T-helper 17 cell (primary cell): ENCODE measurements at regions not wholly inside any gene's neighbourhood (a gene's known extent, or its start where the extent isn't known, plus 50 kb on each side); places are given as distances from the start of the nearest gene placed in this dataset.

Source experiments
- ATAC-seq: fragments of 150-1000 bp; cut with Tn5 transposase; 2 replicates; pipeline ENCODE4 v1.10.0; 2021; ENCODE audit warnings: mild to moderate bottlenecking, moderate library complexity
- DNase-seq, 3 donors: peaks; one replicate each; pipeline versions ENCODE4 v3.0.0 to v3.0.0-alpha.2; 2020 to 2021
- H3K9me3 ChIP-seq: one replicate; pipeline ENCODE4 v1.7.0; 2013; ENCODE audit warnings: low read length, mild to moderate bottlenecking; ENCODE audit not compliant: control insufficient read depth, poor library complexity, severe bottlenecking
- H3K27ac Mint-ChIP-seq: one replicate; pipeline ENCODE4 v1.8.0; 2022; ENCODE audit warnings: mild to moderate bottlenecking, moderate library complexity, mixed read lengths
- H3K27me3 Mint-ChIP-seq: one replicate; pipeline ENCODE4 v1.8.0; 2022; ENCODE audit warnings: mixed read lengths
- H3K36me3 Mint-ChIP-seq: one replicate; pipeline ENCODE4 v1.8.0; 2022; ENCODE audit warnings: low read depth, mixed read lengths
- H3K4me1 Mint-ChIP-seq: one replicate; pipeline ENCODE4 v1.8.0; 2022; ENCODE audit warnings: mild to moderate bottlenecking, mixed read lengths
- H3K4me3 Mint-ChIP-seq: one replicate; pipeline ENCODE4 v1.8.0; 2022; ENCODE audit warnings: mild to moderate bottlenecking, moderate library complexity, mixed read lengths

DNA sequence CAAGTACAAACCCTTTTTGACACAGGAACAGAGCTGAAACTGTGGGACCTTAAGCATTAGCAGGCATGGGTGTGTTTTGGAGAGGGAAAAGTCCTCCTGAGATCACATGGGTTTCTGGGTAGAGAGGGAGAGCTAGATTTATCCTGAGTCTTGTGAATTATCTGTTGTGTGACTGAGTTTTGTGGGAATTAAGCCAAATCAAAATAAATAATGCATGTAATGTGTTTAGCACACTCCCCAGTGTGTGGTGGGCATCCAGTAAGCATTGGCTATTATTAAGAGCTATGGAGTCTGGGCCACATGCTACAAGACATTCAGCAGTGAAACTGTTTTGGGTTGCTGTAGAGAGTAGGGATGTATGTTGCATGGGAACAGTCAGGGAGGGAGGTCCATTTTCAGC lies 75.3 kb upstream of the JAG1 start:
- DNase-seq (no peak), ATAC-seq (no peak)
- peaks cover 3% of the 10 kb centered on the region for H3K9me3 ChIP-seq
- Mint-ChIP-seq H3K4me3 (no peak overlapping the region), H3K27ac (no peak overlapping the region), H3K36me3 (no peaks in the 10 kb centered on the region), H3K4me1 (no peaks in the 10 kb centered on the region), H3K27me3 (peaks cover 11% of the 10 kb centered on the region)

DNA sequence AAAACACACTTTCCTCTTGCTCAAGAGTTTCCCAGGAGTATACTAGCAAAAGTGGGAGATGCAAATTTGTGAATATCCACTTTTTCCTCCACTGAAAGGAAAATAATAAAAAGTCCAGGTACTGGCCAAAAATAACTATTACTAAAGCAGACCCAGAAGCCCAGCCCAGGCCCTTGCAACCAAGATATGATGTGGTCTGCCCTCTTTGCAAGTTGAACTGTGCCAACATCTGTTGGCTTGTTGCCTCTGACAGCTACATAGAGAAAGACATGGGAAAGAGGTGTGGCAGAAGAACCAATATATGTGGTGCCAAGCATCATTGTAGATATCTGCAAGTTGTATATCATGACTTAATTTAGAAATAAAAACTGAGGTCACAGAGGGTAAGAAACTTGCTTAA lies 78.4 kb upstream of the JAG1 start:
- Mint-ChIP-seq H3K4me1 (no peaks in the 10 kb centered on the region), H3K27ac (no peak overlapping the region), H3K4me3 (no peak overlapping the region), H3K36me3 (no peaks in the 10 kb centered on the region), H3K27me3 (peaks cover 14% of the 10 kb centered on the region)
- no peak for ATAC-seq
- peaks cover 3% of the 10 kb centered on the region for H3K9me3 ChIP-seq
- no peak for DNase-seq

DNA sequence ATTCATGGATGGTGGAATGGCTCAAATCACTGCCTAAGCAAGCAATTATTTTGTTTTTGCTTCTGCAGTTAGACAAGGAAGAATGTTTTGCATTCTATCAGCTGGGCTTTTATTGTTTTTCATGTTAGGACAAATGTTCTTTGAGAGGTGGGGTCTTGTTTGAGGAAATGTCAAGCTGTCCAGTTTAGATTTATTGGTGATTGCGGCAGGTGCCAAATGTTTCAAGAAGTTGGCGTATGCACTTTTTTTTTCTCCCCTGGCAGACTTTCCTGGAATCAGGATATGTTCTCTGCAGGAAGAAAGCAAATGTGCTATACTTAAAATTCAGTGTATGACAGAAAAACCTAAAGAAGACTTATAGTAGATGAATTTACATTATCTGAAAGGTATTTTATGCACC lies 81.0 kb upstream of the JAG1 start:
- H3K4me1 Mint-ChIP-seq, result no peaks in the 10 kb centered on the region
- ATAC-seq (no peak), DNase-seq (no peak)
- no peak overlapping the region for H3K4me3 Mint-ChIP-seq
- no peaks in the 10 kb centered on the region for H3K9me3 ChIP-seq
- H3K27ac Mint-ChIP-seq, result no peak overlapping the region
- peaks cover 8% of the 10 kb centered on the region for H3K27me3 Mint-ChIP-seq
- H3K36me3 Mint-ChIP-seq, result peaks cover 2% of the 10 kb centered on the region

DNA sequence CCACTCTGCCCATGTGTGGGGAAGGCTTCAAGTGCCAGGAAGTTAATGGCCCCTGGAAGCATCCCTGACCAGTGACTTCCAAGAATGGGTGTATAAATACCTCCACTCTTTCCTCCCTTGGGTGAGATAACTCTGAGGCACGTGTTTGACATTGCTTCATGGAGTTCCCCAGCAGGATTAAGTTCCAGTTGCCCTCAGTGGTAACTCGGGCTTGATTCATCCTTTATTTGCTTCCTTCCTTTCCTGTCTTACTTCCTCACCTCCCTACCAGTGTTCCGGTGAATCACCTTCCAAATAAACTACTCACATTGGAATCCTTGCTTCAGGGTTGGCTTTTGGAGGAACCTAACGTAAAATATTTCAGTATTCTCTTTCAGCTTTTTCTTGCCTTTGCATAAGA lies 84.6 kb upstream of the JAG1 start:
- no peak overlapping the region for H3K4me3 Mint-ChIP-seq
- peaks cover 14% of the 10 kb centered on the region for H3K27me3 Mint-ChIP-seq
- H3K27ac Mint-ChIP-seq, result no peak overlapping the region
- H3K4me1 Mint-ChIP-seq, result no peaks in the 10 kb centered on the region
- no peak for DNase-seq
- peaks cover 3% of the 10 kb centered on the region for H3K9me3 ChIP-seq
- no peak for ATAC-seq
- peaks cover 2% of the 10 kb centered on the region for H3K36me3 Mint-ChIP-seq

DNA sequence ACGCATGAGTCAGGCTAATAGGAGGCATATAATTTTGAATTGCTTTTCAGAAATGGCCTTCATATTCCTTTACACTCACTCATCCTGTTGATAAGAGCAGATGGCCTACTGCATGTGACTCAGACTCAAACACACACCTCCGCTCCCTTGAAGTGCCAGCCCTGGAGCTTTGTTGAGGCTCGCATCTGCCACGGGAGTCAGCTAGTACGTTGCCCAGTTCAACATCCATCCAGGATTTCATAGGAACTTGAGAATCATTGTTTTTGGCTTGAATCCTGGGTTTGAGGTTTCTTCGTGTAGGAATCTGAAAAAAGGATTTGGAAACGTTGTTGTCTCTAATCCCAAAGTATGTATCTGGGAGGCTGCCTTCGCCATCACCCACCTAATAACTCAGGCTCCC lies 87.4 kb upstream of the JAG1 start:
- no peaks in the 10 kb centered on the region for H3K4me1 Mint-ChIP-seq
- ATAC-seq, result no peak
- DNase-seq, result no peak
- H3K9me3 ChIP-seq, result peaks cover 3% of the 10 kb centered on the region
- peaks cover 2% of the 10 kb centered on the region for H3K36me3 Mint-ChIP-seq
- H3K27me3 Mint-ChIP-seq, result peaks cover 17% of the 10 kb centered on the region
- no peak overlapping the region for H3K27ac Mint-ChIP-seq
- no peak overlapping the region for H3K4me3 Mint-ChIP-seq

DNA sequence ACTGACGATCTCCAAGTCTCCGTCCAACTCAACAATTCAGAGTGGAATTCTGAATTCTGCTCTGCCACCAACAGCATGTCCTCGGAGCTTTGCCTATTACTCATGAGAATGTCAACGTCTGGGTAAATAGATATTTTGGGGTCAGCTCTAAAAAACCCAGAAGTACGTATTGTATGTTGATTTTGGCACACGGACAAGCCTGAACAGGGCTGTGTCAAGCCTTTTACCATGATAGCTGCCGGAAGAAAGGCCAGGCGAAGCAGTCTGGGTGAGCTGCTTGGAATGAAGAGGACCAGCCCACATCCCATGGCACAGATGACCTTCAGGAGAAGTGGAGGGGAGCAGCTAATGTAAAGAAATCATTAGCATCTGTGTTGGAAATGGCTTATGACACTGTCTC lies 88.0 kb upstream of the JAG1 start:
- DNase-seq, result no peak
- H3K27me3 Mint-ChIP-seq, result peaks cover 12% of the 10 kb centered on the region
- H3K9me3 ChIP-seq, result peaks cover 3% of the 10 kb centered on the region
- peaks cover 2% of the 10 kb centered on the region for H3K4me1 Mint-ChIP-seq
- no peak overlapping the region for H3K27ac Mint-ChIP-seq
- no peak for ATAC-seq
- H3K36me3 Mint-ChIP-seq, result peaks cover 2% of the 10 kb centered on the region
- no peak overlapping the region for H3K4me3 Mint-ChIP-seq

DNA sequence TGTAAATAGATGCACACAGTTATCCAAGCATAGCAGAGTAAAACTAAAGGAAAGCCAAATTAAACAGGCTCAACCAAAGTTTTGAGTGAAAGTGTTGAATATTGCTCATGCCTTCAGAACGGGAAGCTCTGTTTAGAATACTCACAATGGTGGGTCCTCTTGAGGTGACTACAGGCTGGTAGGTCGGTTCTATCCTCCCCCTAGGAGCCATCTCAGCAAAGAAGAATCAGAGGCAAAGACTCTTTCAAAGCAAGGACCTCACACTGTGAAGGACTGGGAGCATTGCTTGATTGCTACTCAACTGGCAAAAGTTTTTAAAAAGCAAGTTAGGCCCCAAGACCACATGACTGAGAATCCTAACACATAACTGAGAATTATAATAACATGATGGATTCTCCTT lies 88.4 kb upstream of the JAG1 start:
- no peak overlapping the region for H3K27ac Mint-ChIP-seq
- DNase-seq (no peak), ATAC-seq (no peak)
- no peak overlapping the region for H3K4me3 Mint-ChIP-seq
- H3K36me3 Mint-ChIP-seq, result peaks cover 2% of the 10 kb centered on the region
- H3K9me3 ChIP-seq, result peaks cover 3% of the 10 kb centered on the region
- peaks cover 12% of the 10 kb centered on the region for H3K27me3 Mint-ChIP-seq
- H3K4me1 Mint-ChIP-seq, result peaks cover 2% of the 10 kb centered on the region

DNA sequence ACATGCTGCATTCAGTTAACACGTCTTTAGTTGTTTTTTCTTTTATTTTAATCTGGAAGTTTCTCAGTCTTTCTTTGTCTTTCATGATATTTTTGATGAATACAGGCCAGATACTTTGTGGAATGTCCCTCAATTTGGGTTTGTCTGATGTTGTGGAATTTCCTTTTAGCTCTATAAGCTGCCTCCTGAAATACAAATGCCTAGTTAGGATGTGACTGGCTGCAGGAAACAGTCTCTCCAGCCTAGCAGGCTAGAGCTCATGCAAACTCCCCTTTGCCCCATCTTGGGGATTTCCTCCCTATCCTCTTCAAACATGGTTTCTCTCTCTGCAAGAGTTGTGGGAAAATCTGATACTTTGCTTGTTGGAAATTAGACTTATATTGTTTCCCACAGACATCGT lies 89.3 kb upstream of the JAG1 start:
- Mint-ChIP-seq H3K4me3 (no peak overlapping the region), H3K36me3 (peaks cover 2% of the 10 kb centered on the region), H3K4me1 (peaks cover 2% of the 10 kb centered on the region), H3K27me3 (peaks cover 12% of the 10 kb centered on the region), H3K27ac (no peak overlapping the region)
- DNase-seq (no peak), ATAC-seq (no peak)
- H3K9me3 ChIP-seq, result peaks cover 3% of the 10 kb centered on the region

DNA sequence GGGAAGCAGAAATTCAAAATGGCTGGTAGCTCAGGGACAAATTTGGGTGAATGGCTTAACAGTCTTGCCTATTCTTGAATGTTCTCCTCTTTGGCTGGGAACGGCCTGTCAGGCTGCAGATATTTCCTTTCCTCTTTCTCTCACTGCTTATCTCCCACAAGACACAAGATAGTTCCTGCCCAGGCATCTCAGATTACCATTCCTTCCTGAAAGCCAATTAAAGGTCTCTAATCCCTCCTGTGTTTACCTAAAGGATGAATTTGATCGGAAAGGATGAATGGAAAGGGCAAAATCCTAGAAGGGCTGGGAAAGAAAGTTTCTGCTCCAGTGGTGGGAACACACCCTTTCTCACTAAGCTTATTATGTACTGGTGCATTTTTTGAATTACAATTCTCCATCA lies 95.9 kb upstream of the JAG1 start:
- H3K36me3 Mint-ChIP-seq, result no peaks in the 10 kb centered on the region
- H3K4me1 Mint-ChIP-seq, result peaks cover 2% of the 10 kb centered on the region
- H3K4me3 Mint-ChIP-seq, result no peak overlapping the region
- no peak overlapping the region for H3K27ac Mint-ChIP-seq
- ATAC-seq (no peak), DNase-seq (no peak)
- peaks cover 7% of the 10 kb centered on the region for H3K27me3 Mint-ChIP-seq
- no peaks in the 10 kb centered on the region for H3K9me3 ChIP-seq

DNA sequence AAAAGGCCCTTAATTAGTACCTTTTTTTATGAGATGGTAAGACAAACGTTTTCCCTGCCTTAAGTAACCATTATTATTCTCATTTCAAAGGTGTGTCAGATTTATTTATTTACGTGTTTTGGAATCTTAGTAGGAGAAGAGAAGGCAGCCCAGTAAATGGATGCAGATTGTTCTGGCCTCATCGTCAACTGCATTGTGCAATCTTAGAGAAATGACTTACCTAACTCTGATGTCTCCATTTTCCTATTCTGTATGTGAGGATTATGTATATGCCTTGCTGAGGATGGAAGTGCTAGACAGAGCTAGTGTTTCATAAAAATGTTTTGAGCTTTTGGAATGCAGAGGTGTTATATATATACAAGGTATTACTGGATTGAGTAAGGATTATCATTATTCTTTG lies 97.0 kb upstream of the JAG1 start:
- H3K9me3 ChIP-seq, result no peaks in the 10 kb centered on the region
- Mint-ChIP-seq H3K27ac (no peak overlapping the region), H3K27me3 (peaks cover 7% of the 10 kb centered on the region), H3K4me3 (no peak overlapping the region), H3K4me1 (peaks cover 2% of the 10 kb centered on the region), H3K36me3 (no peaks in the 10 kb centered on the region)
- ATAC-seq (no peak), DNase-seq (no peak)

DNA sequence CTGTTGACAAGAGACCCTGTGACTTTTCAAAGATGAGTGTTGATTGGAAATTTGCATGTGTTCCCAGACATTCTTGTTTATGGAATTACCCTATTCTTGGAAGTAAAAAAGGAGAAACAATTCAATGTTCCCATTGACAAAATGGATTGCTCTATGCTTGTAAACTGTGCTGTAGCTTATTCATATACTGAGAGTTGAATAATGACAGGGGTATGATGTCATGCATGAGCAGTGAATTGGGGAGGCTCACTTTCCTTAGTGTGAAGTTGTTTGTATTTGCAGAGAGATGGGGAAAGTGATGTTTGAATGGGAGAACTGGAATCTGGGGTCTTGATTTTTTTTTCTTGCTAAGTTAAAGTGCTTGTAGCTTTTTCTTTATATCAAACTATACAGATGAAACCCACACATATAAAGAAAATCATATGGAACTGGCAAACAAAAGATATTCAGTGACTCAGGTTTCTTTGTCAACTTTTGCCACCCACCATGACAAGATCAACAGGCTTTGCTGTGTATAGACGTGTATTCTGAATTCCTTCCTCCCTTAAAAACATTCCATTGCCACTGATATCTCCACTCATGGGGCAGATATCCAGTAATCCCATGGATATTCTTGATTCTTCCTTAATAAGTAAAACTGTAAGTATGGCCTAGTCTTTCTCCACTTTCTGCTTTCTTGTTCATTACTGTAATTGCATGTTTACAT lies 97.8 kb upstream of the JAG1 start:
- Mint-ChIP-seq H3K27me3 (peaks cover 7% of the 10 kb centered on the region), H3K4me3 (no peak overlapping the region), H3K36me3 (no peaks in the 10 kb centered on the region), H3K27ac (no peak overlapping the region), H3K4me1 (peaks cover 4% of the 10 kb centered on the region)
- no peak for ATAC-seq
- no peaks in the 10 kb centered on the region for H3K9me3 ChIP-seq
- no peak for DNase-seq

DNA sequence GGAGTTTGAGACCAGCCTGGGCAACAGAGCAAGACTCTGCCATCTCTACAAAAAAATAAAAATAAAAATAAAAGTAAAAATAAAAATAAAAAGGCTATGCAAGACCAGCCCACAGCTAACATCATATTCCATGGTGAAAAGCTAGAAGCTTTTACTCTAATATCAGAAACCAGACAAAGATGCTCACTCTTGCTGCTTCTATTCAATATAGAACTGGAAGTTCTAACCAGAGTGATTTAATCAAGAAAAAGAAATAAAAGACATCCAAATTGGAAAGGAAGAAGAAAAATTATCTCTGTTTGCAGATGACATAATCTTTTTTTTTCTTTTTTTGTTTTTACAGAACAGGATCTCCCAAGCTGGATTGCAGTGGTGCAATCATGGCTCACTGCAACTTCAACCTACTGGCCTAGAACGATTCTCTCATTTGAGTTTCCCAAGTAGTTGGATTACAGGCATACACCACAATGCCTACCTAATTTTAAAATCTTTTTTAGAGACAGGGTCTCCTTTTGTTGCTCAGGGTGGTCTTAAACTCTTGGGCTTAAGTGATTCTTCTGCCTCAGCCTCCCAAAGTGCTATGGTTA lies 100.7 kb upstream of the JAG1 start:
- Mint-ChIP-seq H3K27ac (no peak overlapping the region), H3K27me3 (peaks cover 7% of the 10 kb centered on the region), H3K4me3 (no peak overlapping the region), H3K4me1 (peaks cover 2% of the 10 kb centered on the region), H3K36me3 (no peaks in the 10 kb centered on the region)
- ATAC-seq, result no peak
- no peak for DNase-seq
- no peaks in the 10 kb centered on the region for H3K9me3 ChIP-seq

DNA sequence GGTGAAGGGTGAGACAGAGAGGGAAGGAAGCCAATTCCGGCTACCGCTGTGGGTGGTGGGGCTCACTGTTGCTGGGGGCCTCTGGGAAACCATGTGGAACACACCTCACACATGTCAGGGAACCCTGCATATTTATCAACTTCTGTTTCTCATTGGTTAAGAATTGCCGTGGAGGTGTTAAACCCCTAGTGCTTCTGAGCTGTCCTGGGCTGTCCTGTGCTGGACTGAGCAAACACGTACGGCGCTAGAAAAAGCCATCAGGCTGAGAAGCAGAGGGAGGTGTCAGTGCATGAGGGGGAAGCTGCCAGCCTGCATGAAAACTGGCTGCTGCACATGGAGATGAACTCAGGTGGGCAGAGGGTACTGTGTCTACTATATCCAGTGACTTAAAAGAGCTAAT lies 103.9 kb upstream of the JAG1 start:
- H3K9me3 ChIP-seq, result no peaks in the 10 kb centered on the region
- peaks cover 2% of the 10 kb centered on the region for H3K4me1 Mint-ChIP-seq
- no peak overlapping the region for H3K4me3 Mint-ChIP-seq
- H3K27me3 Mint-ChIP-seq, result peaks cover 10% of the 10 kb centered on the region
- no peak for ATAC-seq
- no peaks in the 10 kb centered on the region for H3K36me3 Mint-ChIP-seq
- DNase-seq, result no peak
- no peak overlapping the region for H3K27ac Mint-ChIP-seq

DNA sequence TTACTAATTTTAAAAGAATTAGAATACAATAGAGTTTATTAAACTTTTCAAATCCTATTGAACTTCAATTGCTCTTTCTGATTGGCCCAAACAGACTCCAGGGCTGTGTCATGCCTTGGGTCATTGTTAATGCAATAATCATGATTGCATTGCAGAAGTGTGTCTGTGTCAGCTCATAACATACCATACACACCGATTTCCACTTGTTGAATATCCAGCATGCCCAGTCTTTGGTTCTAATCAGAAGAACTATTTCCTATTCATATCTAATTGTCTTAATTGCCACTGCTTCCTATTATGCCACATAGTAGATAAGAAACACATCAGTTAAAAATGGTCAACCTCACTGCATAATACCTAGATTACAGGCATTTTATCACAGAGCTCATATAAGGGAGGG lies 106.1 kb upstream of the JAG1 start:
- DNase-seq, result no peak
- no peak for ATAC-seq
- H3K36me3 Mint-ChIP-seq, result no peaks in the 10 kb centered on the region
- H3K27me3 Mint-ChIP-seq, result peaks cover 21% of the 10 kb centered on the region
- H3K9me3 ChIP-seq, result no peaks in the 10 kb centered on the region
- no peak overlapping the region for H3K27ac Mint-ChIP-seq
- H3K4me3 Mint-ChIP-seq, result no peak overlapping the region
- peaks cover 2% of the 10 kb centered on the region for H3K4me1 Mint-ChIP-seq
